Sigmoid colon (tissue), 6 donors: ENCODE measurements at regions not wholly inside any gene's neighbourhood (a gene's known extent, or its start where the extent isn't known, plus 50 kb on each side); places are given as distances from the start of the nearest gene placed in this dataset.

ENCODE experiments used
- DNase-seq: peaks from one replicate; pipeline ENCODE4 v3.0.0-alpha.2; 2019
- H3K27ac ChIP-seq, 4 donors: fragments of 200-600 bp; sonication (generic); one replicate each; pipeline ENCODE4 v1.5.1; 2016 to 2019; ENCODE audit warnings: mild to moderate bottlenecking in 1 of 4
- H3K27me3 ChIP-seq, 3 donors: fragments of 200-600 bp; sonication (generic); one replicate each; pipeline ENCODE4 v1.5.1; 2019; ENCODE audit warnings: mild to moderate bottlenecking in 1 of 3
- H3K36me3 ChIP-seq, 4 donors: fragments of 200-600 bp; sonication (generic); one replicate each; pipeline ENCODE4 v1.5.1; 2016 to 2019
- H3K4me1 ChIP-seq, 4 donors: fragments of 200-600 bp; sonication (generic); one replicate each; pipeline ENCODE4 v1.5.1; 2017 to 2019
- H3K4me3 ChIP-seq, 4 donors: fragments of 200-600 bp; sonication (generic); one replicate each; pipeline ENCODE4 v1.5.1; 2017 to 2019; ENCODE audit warnings: mild to moderate bottlenecking in 2 of 4, moderate library complexity in 1 of 4
- H3K9me3 ChIP-seq, 4 donors: fragments of 200-600 bp in 3 of 4; sonication (generic) in 3 of 4; one replicate each; pipeline versions ENCODE4 v1.5.1 to v1.6.1; 2013 to 2019
- EP300 ChIP-seq, 4 donors: sonication (generic); formaldehyde crosslinking; IDR thresholded peaks; one replicate each; pipeline ENCODE4 v1.6.1; 2017; ENCODE audit warnings: antibody characterized with exemption in 4 of 4
- POLR2A ChIP-seq, 2 donors: fragments of 450-650 bp; IDR thresholded peaks; one replicate each; pipeline ENCODE4 v1.6.1; 2016; ENCODE audit warnings: antibody characterized with exemption in 2 of 2, mild to moderate bottlenecking in 2 of 2, moderate library complexity in 2 of 2
- POLR2AphosphoS5 ChIP-seq, 4 donors: sonication (generic); formaldehyde crosslinking; IDR thresholded peaks; one replicate each; pipeline ENCODE4 v1.6.1; 2017; ENCODE audit warnings: antibody characterized with exemption in 4 of 4
- WGBS, 2 donors: extraction: QIAGEN DNeasy Blood & Tissue Kit; methylation state at CpG; one replicate each; pipeline ENCODE4 v1.1.7; 2013; 5-methylcytosine and 5-hydroxymethylcytosine counted together
- intact Hi-C: fragments of 100-400 bp; cut with DNase I; formaldehyde crosslinking; loops from one replicate; pipeline ENCODE4 v1.15.1; 2023
- TF ChIP-seq, protein P1 (sequence below), 4 experiments: fragments of 450-650 bp in 3 of 4; fragments of 200-600 bp in 1 of 4; IDR thresholded peaks; one replicate each; pipeline ENCODE4 v1.5.1; 2016 to 2019; ENCODE audit warnings: antibody characterized with exemption in 4 of 4, mild to moderate bottlenecking in 3 of 4, moderate library complexity in 2 of 4
- donor health status: healthy with polysubstance abuse.
- donor health status: healthy.

DNA sequence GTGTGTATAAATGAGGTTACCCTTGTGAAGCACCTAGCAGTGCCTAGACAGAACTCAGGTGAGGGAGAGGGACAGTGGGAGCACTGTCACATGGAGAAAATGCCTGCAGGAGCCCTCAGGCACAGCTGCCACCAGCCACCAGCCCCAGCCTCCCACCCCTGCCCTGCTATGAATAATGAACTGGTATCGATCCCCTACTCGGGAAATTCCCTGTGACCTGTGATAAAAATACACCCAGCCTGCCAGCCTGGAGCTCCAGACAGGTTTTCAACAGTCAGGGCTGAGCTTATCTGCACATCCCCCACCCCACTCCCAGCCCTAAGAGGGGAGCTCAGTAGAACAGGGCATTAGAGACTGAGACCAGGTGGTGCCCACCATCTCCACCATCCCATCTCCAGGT lies 159.6 kb upstream of the PJA1 start:
- no peak for DNase-seq
- Histone ChIP-seq H3K4me1 (no peaks in the 10 kb centered on the region), H3K27me3 (no peaks in the 10 kb centered on the region), H3K4me3 (no peak overlapping the region), H3K9me3 (no peaks in the 10 kb centered on the region), H3K36me3 (no peaks in the 10 kb centered on the region), H3K27ac (no peak overlapping the region)
- WGBS, 2 donors, result 44 to 64% methylated on average over 2 of the region's 2 CpGs
- intact Hi-C loops, result no loop called here
- TF ChIP-seq, protein P1, sequence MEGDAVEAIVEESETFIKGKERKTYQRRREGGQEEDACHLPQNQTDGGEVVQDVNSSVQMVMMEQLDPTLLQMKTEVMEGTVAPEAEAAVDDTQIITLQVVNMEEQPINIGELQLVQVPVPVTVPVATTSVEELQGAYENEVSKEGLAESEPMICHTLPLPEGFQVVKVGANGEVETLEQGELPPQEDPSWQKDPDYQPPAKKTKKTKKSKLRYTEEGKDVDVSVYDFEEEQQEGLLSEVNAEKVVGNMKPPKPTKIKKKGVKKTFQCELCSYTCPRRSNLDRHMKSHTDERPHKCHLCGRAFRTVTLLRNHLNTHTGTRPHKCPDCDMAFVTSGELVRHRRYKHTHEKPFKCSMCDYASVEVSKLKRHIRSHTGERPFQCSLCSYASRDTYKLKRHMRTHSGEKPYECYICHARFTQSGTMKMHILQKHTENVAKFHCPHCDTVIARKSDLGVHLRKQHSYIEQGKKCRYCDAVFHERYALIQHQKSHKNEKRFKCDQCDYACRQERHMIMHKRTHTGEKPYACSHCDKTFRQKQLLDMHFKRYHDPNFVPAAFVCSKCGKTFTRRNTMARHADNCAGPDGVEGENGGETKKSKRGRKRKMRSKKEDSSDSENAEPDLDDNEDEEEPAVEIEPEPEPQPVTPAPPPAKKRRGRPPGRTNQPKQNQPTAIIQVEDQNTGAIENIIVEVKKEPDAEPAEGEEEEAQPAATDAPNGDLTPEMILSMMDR (IDR thresholded peaks at IDR 0.05), result no peak
- TF ChIP-seq POLR2AphosphoS5 (IDR thresholded peaks at IDR 0.05) (no peak), POLR2A (IDR thresholded peaks at IDR 0.05) (no peak), EP300 (IDR thresholded peaks at IDR 0.05) (no peak)

DNA sequence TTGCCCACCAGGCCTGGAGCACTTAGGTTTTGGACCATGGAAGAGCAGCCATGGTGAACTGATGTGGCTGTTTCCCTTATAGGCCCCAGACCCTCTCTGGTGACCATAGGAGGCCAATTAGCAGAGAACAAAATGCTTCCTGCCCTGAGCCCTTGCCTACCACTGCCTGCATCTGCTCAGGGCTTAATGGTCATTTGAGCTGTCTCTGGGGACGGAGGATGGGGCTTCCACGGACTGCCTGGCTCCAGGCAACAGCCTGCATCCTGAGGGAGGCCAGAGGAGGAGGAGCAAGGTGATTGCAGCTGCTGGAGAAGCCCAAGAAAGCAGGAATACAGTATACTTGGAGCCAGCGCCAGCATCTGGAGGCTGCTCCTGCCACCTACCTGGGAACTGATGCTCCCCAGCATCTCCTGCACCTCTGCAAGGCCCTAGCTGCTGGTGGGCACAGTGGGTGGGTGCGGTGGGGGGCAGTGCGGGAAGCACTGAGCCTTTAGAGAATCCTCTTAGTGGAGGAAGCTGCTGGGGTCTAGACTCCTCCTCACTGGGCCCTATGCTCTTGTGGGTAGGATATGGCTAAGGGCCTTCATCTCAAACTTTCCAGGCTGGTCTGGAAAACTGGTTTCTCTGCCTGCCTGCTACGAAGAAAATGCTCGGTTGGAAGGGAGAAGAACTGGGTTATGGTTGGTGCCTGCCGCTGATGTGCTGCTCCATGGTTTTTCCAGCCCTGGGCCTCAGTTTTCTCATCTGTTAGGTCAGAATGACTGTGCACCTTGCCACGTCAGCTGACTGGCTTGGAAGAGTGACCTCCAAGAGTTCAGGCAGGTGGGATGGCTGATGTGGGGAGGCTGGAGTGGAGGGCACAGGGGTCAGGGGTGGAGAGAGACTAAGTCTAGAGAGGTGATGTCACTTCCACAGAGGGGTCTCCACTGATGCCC lies 158.8 kb upstream of the PJA1 start:
- TF ChIP-seq, protein P1 (IDR thresholded peaks at IDR 0.05), result no peak
- TF ChIP-seq POLR2AphosphoS5 (IDR thresholded peaks at IDR 0.05) (no peak), EP300 (IDR thresholded peaks at IDR 0.05) (no peak), POLR2A (IDR thresholded peaks at IDR 0.05) (no peak)
- H3K4me3 ChIP-seq, result no peak overlapping the region
- H3K9me3 ChIP-seq, result no peaks in the 10 kb centered on the region
- no peak overlapping the region for H3K27ac ChIP-seq
- 71 to 80% methylated on average over 9 of the region's 9 CpGs for WGBS, 2 donors
- H3K4me1 ChIP-seq, result no peaks in the 10 kb centered on the region
- intact Hi-C loops, result no loop called here
- no peak for DNase-seq
- H3K27me3 ChIP-seq, result no peaks in the 10 kb centered on the region
- H3K36me3 ChIP-seq, result no peaks in the 10 kb centered on the region

DNA sequence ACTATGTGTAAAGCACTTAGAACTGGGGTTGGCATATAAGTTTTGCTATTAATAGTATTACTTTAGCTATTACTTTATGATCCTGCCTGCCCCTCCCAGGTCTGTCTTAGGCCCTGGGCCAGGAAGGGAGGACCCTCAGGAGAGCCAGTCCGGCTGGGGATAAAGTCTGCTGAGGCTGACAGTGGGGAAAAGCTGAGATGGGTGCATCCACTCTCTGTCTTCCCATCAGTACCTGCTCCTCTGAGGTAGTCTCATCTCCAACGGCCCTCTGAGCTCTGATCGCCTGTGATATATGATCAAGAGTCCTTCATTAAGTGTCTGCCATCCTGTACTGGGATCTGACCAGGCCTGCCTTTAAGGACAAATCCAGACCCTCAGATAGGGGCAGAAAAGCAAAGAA lies 156.5 kb upstream of the PJA1 start:
- no peak overlapping the region for H3K4me3 ChIP-seq
- H3K27ac ChIP-seq, result no peak overlapping the region
- no peaks in the 10 kb centered on the region for H3K4me1 ChIP-seq
- TF ChIP-seq POLR2AphosphoS5 (IDR thresholded peaks at IDR 0.05), result no peak
- no peak for TF ChIP-seq EP300 (IDR thresholded peaks at IDR 0.05)
- TF ChIP-seq, protein P1 (IDR thresholded peaks at IDR 0.05), result no peak
- no peak for TF ChIP-seq POLR2A (IDR thresholded peaks at IDR 0.05)
- WGBS, 2 donors, result 39 to 66% methylated on average over 3 of the region's 3 CpGs
- no peaks in the 10 kb centered on the region for H3K9me3 ChIP-seq
- DNase-seq, result no peak
- no peaks in the 10 kb centered on the region for H3K36me3 ChIP-seq
- H3K27me3 ChIP-seq, result no peaks in the 10 kb centered on the region
- intact Hi-C loops, result no loop called here

DNA sequence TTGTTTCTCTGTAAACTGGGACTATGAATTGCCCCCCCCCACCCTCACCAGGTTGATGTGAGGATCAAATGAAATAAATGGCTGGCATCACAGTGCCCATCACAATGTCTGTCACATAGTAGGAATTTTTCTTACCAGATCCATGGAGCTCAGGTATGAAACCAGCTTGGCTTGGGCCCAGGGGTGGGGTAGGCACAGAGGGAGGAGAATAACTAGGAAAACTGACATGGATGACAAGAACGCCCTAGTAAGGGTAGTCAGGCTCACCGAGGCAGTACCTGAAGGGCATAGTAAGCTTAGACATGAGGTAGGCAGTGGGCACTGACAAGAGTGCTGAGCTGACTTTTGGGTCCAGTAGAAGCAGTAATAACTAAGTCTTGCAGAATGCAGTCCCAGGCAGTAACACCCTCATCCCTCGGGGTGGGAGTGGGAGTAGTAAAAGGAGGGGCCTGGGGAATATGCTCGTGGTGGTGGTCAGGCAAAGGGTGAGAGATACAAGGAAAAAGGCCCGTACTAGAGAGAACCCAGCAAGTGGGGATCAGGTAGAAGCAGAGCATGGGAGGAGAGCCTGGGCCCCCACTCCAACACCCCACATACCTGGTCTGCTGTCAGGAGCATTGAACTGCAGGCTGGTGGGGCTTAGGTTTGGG lies 155.9 kb upstream of the PJA1 start:
- TF ChIP-seq, protein P1 (IDR thresholded peaks at IDR 0.05), result no peak
- Histone ChIP-seq H3K4me3 (no peak overlapping the region), H3K27ac (no peak overlapping the region), H3K4me1 (no peaks in the 10 kb centered on the region), H3K36me3 (no peaks in the 10 kb centered on the region), H3K9me3 (no peaks in the 10 kb centered on the region), H3K27me3 (no peaks in the 10 kb centered on the region)
- no peak for DNase-seq
- WGBS, 2 donors, result 67 to 78% methylated on average over 5 of the region's 5 CpGs
- intact Hi-C loops, result no loop called here
